ENCODE measurements at regions not wholly inside any gene's neighbourhood (a gene's known extent, or its start where the extent isn't known, plus 50 kb on each side); places are given as distances from the start of the nearest gene placed in this dataset.

- no peak for DNase-seq (ENCODE audit: low spot score)
These were observed 125.4 kb upstream of the BOD1 start for GRCh38 chr5:173741729-173742431.

DNA sequence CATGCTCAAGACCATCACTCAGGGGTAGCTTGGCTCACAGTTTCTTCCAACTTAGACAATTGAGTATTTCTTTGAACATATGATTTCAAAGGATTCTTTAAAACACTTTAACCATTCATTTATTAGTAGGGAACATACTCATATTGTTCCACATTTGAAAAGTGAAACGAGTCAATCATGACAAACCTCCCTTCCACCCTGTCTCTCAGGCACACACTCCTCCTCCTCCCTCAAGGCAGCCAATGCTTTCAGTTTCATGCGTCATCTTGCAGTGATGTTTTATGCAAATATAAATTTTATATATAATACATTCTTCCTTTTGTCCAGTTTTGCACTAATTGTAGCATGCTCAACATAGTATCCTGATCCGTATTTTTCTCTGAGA, 126.0 kb upstream of the BOD1 start:
- DNase-seq (ENCODE audit: low spot score) = no peak

- no peak for DNase-seq (ENCODE audit: low spot score)
These were observed 127.3 kb upstream of the BOD1 start for GRCh38 chr5:173743641-173744343.

DNA sequence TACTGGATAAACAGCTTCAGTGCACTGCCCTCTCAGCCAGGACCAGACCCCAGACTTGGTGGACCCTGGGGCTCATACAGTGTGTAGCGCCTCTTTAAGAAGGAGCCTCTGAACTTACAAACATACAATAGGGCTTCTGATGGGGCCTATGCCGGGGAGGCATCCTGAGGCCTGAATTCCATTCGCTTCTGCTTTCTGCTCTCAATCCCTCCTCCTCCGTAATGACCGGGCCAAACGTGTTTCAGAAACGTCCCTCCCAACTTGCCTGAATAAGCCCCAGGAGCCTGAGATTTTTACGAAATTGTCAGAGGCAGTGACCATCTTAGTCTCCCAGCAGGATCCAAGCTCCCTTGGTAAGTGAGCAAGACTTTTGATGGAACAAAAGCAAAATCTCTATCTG, 128.1 kb upstream of the BOD1 start:
- no peak for DNase-seq (ENCODE audit: low spot score)

DNA sequence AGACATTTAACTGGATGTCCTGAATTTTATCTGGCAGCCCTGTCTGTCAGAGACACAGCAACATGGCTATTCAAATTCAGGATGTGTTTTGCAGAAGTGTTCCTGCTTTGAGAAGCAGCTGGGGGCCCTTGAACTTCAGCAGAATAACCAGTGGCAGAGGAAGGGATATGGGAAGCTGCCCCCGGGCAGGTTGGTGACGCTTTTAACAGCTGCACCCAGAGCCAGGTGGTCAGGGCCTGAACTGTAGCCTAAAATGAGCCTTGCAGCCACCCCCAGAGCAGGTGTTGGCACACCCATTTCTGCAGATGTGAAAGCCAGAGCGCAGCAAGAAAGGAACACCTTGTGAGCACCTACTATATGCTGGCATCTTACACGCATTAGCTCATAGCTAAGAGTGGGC, 128.7 kb upstream of the BOD1 start:
- DNase-seq (ENCODE audit: low spot score) = no peak

- no peak for DNase-seq (ENCODE audit: low spot score)
These were observed 129.1 kb upstream of the BOD1 start for GRCh38 chr5:173745557-173745956.

GRCh38 chr5:173746047-173746646, 129.7 kb upstream of the BOD1 start:
- DNase-seq (ENCODE audit: low spot score) = no peak

- no peak for DNase-seq (ENCODE audit: low spot score)
These were observed 131.4 kb upstream of the BOD1 start for GRCh38 chr5:173747876-173748275.

GRCh38 chr5:173750538-173751265, 134.3 kb upstream of the BOD1 start:
- DNase-seq (ENCODE audit: low spot score) = no peak

DNA sequence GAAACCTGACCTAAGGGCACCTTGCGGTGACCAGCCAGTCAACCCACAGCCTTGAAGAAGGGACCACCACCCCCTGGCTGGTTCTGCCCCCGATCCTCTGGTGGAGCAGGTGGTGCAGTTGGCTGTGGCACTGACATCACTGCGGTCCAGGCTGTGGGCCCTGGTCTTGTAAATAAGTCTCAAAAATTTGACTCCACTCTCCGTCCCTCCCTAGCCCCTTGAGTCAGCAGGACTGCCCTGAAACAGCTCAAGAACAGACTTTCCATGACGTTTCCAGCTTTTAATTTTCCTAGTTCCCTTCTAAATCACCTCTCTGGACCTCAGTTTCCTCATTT, 134.8 kb upstream of the BOD1 start:
- no peak for DNase-seq (ENCODE audit: low spot score)

- DNase-seq (ENCODE audit: low spot score) = no peak
These were observed 135.5 kb upstream of the CPEB4 start for GRCh38 chr5:173752653-173753052.

GRCh38 chr5:173753307-173754168, 134.6 kb upstream of the CPEB4 start:
- no peak for DNase-seq (ENCODE audit: low spot score)

DNA sequence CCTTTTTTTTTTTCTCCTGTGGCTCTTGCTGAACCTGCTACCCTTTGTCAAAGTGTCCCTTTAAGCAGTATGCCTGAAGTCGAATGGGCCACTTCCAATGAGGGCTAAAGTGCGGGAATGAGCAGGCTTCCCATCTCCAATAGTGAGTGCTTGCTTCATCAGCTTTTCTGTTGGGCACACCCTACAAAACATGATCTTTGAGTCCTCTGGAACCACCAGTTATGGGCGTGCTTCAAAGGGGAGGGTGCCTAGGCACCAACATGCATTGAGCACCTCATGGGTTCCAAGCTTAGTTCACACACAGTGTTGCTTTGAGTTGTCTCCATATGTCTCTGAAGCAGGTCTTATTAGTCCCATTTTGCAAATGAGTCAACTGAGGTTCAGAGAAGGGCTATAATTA, 132.8 kb upstream of the CPEB4 start:
- no peak for DNase-seq (ENCODE audit: low spot score)

GRCh38 chr5:173757403-173758209, 130.5 kb upstream of the CPEB4 start:
- DNase-seq (ENCODE audit: low spot score) = no peak

- DNase-seq (ENCODE audit: low spot score) = no peak
These were observed 129.5 kb upstream of the CPEB4 start for GRCh38 chr5:173758676-173759075.

DNA sequence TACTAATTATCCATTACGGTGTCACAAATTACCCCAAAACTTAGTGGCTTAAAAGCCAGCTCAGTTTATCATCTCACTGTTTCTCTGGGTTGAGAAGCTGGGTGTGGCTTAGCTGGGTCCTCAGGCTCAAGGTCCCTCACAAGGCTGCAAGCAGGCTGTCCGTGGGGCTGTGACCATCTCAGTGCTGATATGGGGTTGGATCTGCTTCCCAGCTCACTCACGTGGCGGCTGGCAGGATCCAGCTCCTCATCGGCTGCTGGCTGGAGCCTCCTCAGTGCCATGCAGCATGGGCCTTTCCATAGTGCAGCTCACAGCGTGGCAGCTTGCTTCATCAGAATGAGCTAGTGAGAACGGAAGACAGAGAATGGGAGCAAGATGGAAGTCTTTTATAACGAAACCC, 128.5 kb upstream of the CPEB4 start:
- no peak for DNase-seq (ENCODE audit: low spot score)

GRCh38 chr5:173760461-173761177, 127.5 kb upstream of the CPEB4 start:
- DNase-seq (ENCODE audit: low spot score) = no peak

GRCh38 chr5:173761178-173761513, 127.0 kb upstream of the CPEB4 start:
- DNase-seq (ENCODE audit: low spot score) = no peak

GRCh38 chr5:173762045-173762444, 126.1 kb upstream of the CPEB4 start:
- DNase-seq (ENCODE audit: low spot score) = no peak

GRCh38 chr5:173762930-173763329, 125.2 kb upstream of the CPEB4 start:
- DNase-seq (ENCODE audit: low spot score) = no peak

DNA sequence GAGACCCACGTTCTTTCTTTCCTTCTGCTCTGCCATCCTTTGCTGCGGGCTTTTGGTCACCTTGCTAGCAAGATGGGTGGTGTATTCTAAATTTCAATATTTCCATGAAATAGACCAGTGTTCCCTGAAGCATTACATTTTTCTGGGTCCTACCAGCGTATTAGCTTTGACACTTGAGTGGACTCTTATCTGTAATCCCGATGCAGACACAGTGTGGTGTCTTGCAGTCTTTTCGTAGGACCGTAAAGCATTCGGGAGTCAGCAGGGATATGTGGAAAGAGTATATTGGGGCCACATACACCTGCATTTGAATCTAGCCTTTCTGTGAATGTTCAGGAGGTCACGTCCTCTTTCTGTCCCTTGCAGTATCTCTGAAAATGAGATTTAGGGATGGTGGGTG, 124.7 kb upstream of the CPEB4 start:
- DNase-seq (ENCODE audit: low spot score) = no peak
